K562 (cell line): ENCODE measurements at regions not wholly inside any gene's neighbourhood (a gene's known extent, or its start where the extent isn't known, plus 50 kb on each side); places are given as distances from the start of the nearest gene placed in this dataset.

Experiments used
- ATAC-seq: fragments of 200-7000 bp; cut with Tn5 transposase; 3 replicates; pipeline ENCODE4 v1.9.1; 2020; ENCODE audit warnings: moderate library complexity
- BruUV-seq: library from RNA; stranded (reverse); fragments of 400-500 nt; replicated peaks from 2 replicates; lab custom pipeline; 2021; lab: Mats Ljungman, UMichigan
- CTCF ChIA-PET: fragments of 300-600 bp; formaldehyde crosslinking; extraction: SDS; loops from one replicate; lab custom pipeline; 2021; ENCODE audit warnings: low intra/inter-chr PET ratio; lab: Yijun Ruan, JAX
- POLR2A ChIA-PET: fragments of 300-600, 350-650 bp; sonication (Branson Sonifier 250); formaldehyde crosslinking; extraction: SDS; loops from one replicate; lab custom pipeline; 2021; ENCODE audit warnings: antibody characterized with exemption, inconsistent platforms; lab: Yijun Ruan, JAX
- DNase-seq, 4 experiments: peaks; one replicate each; pipeline versions ENCODE4 v3.0.0 to v3.0.0-alpha.2; 2011 to 2018; ENCODE audit warnings: low spot score in 3 of 4, mixed read lengths in 3 of 4; ENCODE audit errors: extremely low read depth in 1 of 4
- FAIRE-seq: peaks from 2 replicates; lab custom pipeline; 2011; peaks lifted over from hg19 to GRCh38; lab: Jason Lieb, UNC
- H2AFZ ChIP-seq: 2 replicates; pipeline ENCODE4 v1.6.0; 2011; ENCODE audit warnings: low read depth, low read length, control low read depth, inconsistent platforms
- H3K27ac ChIP-seq: fragments of 200-600 bp; 3 replicates; pipeline ENCODE4 v1.8.0; 2011; ENCODE audit warnings: low read depth, mild to moderate bottlenecking, control low read depth, inconsistent platforms, low read length, moderate library complexity, mixed read lengths; ENCODE audit errors: extremely low read depth
- H3K27me3 ChIP-seq, 2 experiments: fragments of 300-600 bp in 1 of 2; 2 replicates in 1 of 2; 3 replicates in 1 of 2; pipeline versions ENCODE4 v1.6.0 to v1.8.0; 2011; ENCODE audit warnings: inconsistent platforms in 2 of 2, low read length in 2 of 2, mild to moderate bottlenecking in 1 of 2, mixed read lengths in 1 of 2, moderate library complexity in 1 of 2; ENCODE audit not compliant: control insufficient read depth in 2 of 2, insufficient read depth in 2 of 2
- H3K36me3 ChIP-seq: fragments of 300-600 bp; 3 replicates; pipeline ENCODE4 v1.8.0; 2011; ENCODE audit warnings: mild to moderate bottlenecking, low read length, inconsistent platforms; ENCODE audit not compliant: control insufficient read depth, insufficient read depth
- H3K4me1 ChIP-seq, 2 experiments: fragments of 200-600 bp in 1 of 2; replicated peaks in 1 of 2; 2 replicates in 1 of 2; 3 replicates in 1 of 2; pipeline versions ENCODE4 v1.5.1 to v1.8.0; 2011; ENCODE audit warnings: inconsistent platforms in 2 of 2, low read length in 2 of 2, mild to moderate bottlenecking in 1 of 2, mixed read lengths in 1 of 2, moderate library complexity in 1 of 2; ENCODE audit not compliant: control insufficient read depth in 2 of 2, insufficient read depth in 2 of 2
- H3K4me2 ChIP-seq: 2 replicates; pipeline ENCODE4 v1.6.1; 2011; ENCODE audit warnings: low read length, control low read depth, inconsistent platforms, mixed read lengths; ENCODE audit not compliant: insufficient read depth
- H3K4me3 ChIP-seq: fragments of 200-600 bp; sonication (generic), shearing (Covaris generic); 2 replicates; pipeline ENCODE4 v1.5.1; 2016; ENCODE audit warnings: control low read depth, inconsistent platforms
- H3K79me2 ChIP-seq: fragments of 200-600 bp; 3 replicates; pipeline ENCODE4 v1.8.0; 2011; ENCODE audit warnings: low read length, inconsistent platforms; ENCODE audit not compliant: control insufficient read depth, insufficient read depth
- H3K9ac ChIP-seq, 2 experiments: 2 replicates each; pipeline versions ENCODE4 v1.6.0 to v1.6.1; 2011; ENCODE audit warnings: low read depth in 2 of 2, low read length in 2 of 2, control low read depth in 1 of 2, inconsistent platforms in 1 of 2, mild to moderate bottlenecking in 1 of 2, mixed read lengths in 1 of 2; ENCODE audit not compliant: insufficient read depth in 1 of 2
- H3K9me1 ChIP-seq: one replicate; pipeline ENCODE4 v1.6.0; 2011; ENCODE audit warnings: inconsistent platforms, mild to moderate bottlenecking, low read length, moderate library complexity; ENCODE audit not compliant: control insufficient read depth, insufficient read depth
- H3K9me3 ChIP-seq: replicated peaks from 2 replicates; pipeline ENCODE4 v1.5.1; 2011; ENCODE audit warnings: low read depth, low read length, inconsistent platforms; ENCODE audit not compliant: control insufficient read depth, insufficient read depth
- H4K20me1 ChIP-seq: replicated peaks from 2 replicates; pipeline ENCODE4 v1.6.1; 2011; ENCODE audit warnings: low read length, inconsistent platforms, mixed read lengths; ENCODE audit not compliant: control insufficient read depth, insufficient read depth
- KDM2B ChIP-seq: fragments of 250-450 bp; sonication (Bioruptor Pico); IDR thresholded peaks from 2 replicates; pipeline ENCODE4 v1.8.0; 2021; ENCODE audit warnings: mild to moderate bottlenecking, moderate library complexity
- NRF1 ChIP-seq, 2 experiments: fragments of 450-650 bp; IDR thresholded peaks in 1 of 2; conservative IDR thresholded peaks in 1 of 2; 2 replicates each; pipeline ENCODE4 v1.6.1; 2014; ENCODE audit warnings: mild to moderate bottlenecking in 2 of 2
- RBM14 ChIP-seq: fragments of 200-400 bp; formaldehyde crosslinking; IDR thresholded peaks from 2 replicates; pipeline ENCODE4 v1.6.1; 2018; ENCODE audit warnings: low read depth, mild to moderate bottlenecking, low read length, moderate library complexity, borderline replicate concordance; ENCODE audit not compliant: insufficient read depth
- ZKSCAN8 ChIP-seq: fragments of 200-800 bp; sonication (Bioruptor generic); IDR thresholded peaks from 2 replicates; pipeline ENCODE4 v1.6.1; 2016; ENCODE audit warnings: missing genetic modification characterization, missing compliant biosample characterization
- ZNF431 ChIP-seq: sonication (generic); formaldehyde crosslinking; IDR thresholded peaks from 2 replicates; pipeline ENCODE4 v1.8.0; 2022; ENCODE audit warnings: mild to moderate bottlenecking, missing genetic modification reagents
- WGBS: fragments of 100-300 bp; shearing (Covaris generic); methylation state at CpG from one replicate; pipeline ENCODE4 v1.1.6; 2016; ENCODE audit warnings: low coverage, mixed read lengths; ENCODE audit not compliant: insufficient coverage; ENCODE audit errors: missing lambda C conversion rate; 5-methylcytosine and 5-hydroxymethylcytosine counted together
- in situ Hi-C: fragments of 300-500 bp; cut with MboI; formaldehyde crosslinking; loops from 4 replicates; pipeline ENCODE4 v1.15.0; 2018; ENCODE audit warnings: inconsistent platforms, mixed read lengths
- intact Hi-C: fragments of 100-400 bp; cut with micrococcal nuclease; formaldehyde crosslinking; loops from 2 replicates; pipeline ENCODE4 v1.14.2; 2022
- TF ChIP-seq, protein P1 (sequence below): sonication (generic); formaldehyde crosslinking; IDR thresholded peaks from 2 replicates; pipeline ENCODE4 v1.8.1; 2022; ENCODE audit warnings: missing genetic modification reagents

DNA sequence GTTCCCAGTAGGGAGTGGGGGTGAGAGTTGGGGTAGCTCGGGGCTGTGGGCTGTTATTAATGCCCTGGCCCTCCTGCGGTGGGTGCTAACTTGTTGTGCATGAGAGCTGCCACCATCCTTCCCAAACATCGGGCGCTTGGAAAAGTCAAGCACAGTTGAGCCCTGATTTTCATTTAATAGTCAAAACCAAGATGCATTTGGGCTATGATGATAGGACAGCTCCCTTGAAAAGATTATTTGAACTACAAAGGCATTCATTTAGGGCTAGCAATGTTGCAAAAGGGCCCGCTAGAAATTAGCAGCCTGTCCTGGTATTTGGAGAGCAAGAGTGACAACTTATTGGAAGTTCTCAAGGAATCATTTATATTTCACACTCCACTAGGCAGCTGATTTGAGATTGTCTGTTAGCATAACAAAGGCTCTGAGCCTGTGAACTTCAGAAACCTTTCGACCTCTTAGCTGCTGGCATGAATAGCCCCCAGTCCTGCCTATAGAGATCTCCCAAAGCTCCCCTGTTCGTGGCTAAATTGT, 128.2 kb upstream of the TMEM161B start:
- Histone ChIP-seq H3K9me1 (no peaks in the 10 kb centered on the region), H4K20me1 (no peaks in the 10 kb centered on the region), H3K27me3 (no peaks in the 10 kb centered on the region), H3K79me2 (no peaks in the 10 kb centered on the region), H3K9ac (no peak overlapping the region), H3K9me3 (no peaks in the 10 kb centered on the region), H3K36me3 (no peaks in the 10 kb centered on the region), H3K4me1 (no peaks in the 10 kb centered on the region; a peak in 1 of 5 replicates), H3K27ac (no peak overlapping the region), H3K4me2 (no peak overlapping the region; the same call in 1 of the 2 replicates), H2AFZ (peak overlapping the region; percentile 32; the same call in 1 of the 2 replicates), H3K4me3 (no peak overlapping the region)
- no TSS peak for BruUV-seq
- DNase-seq, result no peak
- ChIA-PET POLR2A (interaction anchor here (1.7 kb wide), 1 partner anchor 11 kb away, joined by 3 read pairs; no protein-coding TSS in a partner anchor), CTCF (no interaction called here)
- in situ Hi-C loops (no loop called here), intact Hi-C loops (no loop called here)
- TF ChIP-seq NRF1 (conservative IDR thresholded peaks at IDR 0.05 in 1 of 2, IDR thresholded peaks at IDR 0.05 in 1 of 2) (no peak), RBM14 (no peak), ZKSCAN8 (CRISPR knock-in tag) (no peak), KDM2B (no peak), ZNF431 (CRISPR knock-in tag) (no peak)
- TF ChIP-seq, protein P1, sequence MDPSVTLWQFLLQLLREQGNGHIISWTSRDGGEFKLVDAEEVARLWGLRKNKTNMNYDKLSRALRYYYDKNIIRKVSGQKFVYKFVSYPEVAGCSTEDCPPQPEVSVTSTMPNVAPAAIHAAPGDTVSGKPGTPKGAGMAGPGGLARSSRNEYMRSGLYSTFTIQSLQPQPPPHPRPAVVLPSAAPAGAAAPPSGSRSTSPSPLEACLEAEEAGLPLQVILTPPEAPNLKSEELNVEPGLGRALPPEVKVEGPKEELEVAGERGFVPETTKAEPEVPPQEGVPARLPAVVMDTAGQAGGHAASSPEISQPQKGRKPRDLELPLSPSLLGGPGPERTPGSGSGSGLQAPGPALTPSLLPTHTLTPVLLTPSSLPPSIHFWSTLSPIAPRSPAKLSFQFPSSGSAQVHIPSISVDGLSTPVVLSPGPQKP, result no peak
- no peak for ATAC-seq
- no peak for FAIRE-seq
- 11% methylated on average over 7 of the region's 7 CpGs for WGBS
